ENCODE measurements at regions not wholly inside any gene's neighbourhood (a gene's known extent, or its start where the extent isn't known, plus 50 kb on each side); places are given as distances from the start of the nearest gene placed in this dataset.

- TF ChIP-seq POLR2A (IDR thresholded peaks at IDR 0.05; ENCODE audit: low read length) = no peak
- no peak for TF ChIP-seq GATA1 (IDR thresholded peaks at IDR 0.05; ENCODE audit: low read depth, low read length)
Observed at GRCh38 chr7:148484486-148484885, 106.1 kb upstream of the C7orf33 start.

Measured in erythroblast (primary cell).